Keratinocyte (primary cell): ENCODE measurements at regions not wholly inside any gene's neighbourhood (a gene's known extent, or its start where the extent isn't known, plus 50 kb on each side); places are given as distances from the start of the nearest gene placed in this dataset.

Experiments used
- DNase-seq: peaks from one replicate; pipeline ENCODE4 v3.0.0-alpha.2; 2011; ENCODE audit warnings: low read depth, missing footprints, low spot score
- FAIRE-seq: peaks from 2 replicates; lab custom pipeline; 2011; peaks lifted over from hg19 to GRCh38; lab: Jason Lieb, UNC
- H2AFZ ChIP-seq: 2 replicates; pipeline ENCODE4 v1.6.0; 2012; ENCODE audit warnings: low read length, control low read depth, inconsistent platforms; ENCODE audit not compliant: control insufficient read depth
- H3K27ac ChIP-seq: 2 replicates; pipeline ENCODE4 v1.5.1; 2011; ENCODE audit warnings: low read length; ENCODE audit not compliant: control insufficient read depth, insufficient read depth
- H3K27me3 ChIP-seq: 3 replicates; pipeline ENCODE4 v1.6.0; 2011; ENCODE audit warnings: low read length; ENCODE audit not compliant: control insufficient read depth, insufficient read depth; ENCODE audit errors: extremely low read depth
- H3K36me3 ChIP-seq, 2 experiments: 2 replicates in 1 of 2; 3 replicates in 1 of 2; pipeline ENCODE4 v1.5.1; 2011; ENCODE audit warnings: low read length in 2 of 2, mild to moderate bottlenecking in 1 of 2; ENCODE audit not compliant: control insufficient read depth in 2 of 2, insufficient read depth in 2 of 2; ENCODE audit errors: extremely low read depth in 1 of 2
- H3K4me1 ChIP-seq: 3 replicates; pipeline ENCODE4 v1.5.1; 2011; ENCODE audit warnings: low read length; ENCODE audit not compliant: control insufficient read depth, insufficient read depth; ENCODE audit errors: extremely low read depth
- H3K4me2 ChIP-seq: 3 replicates; pipeline ENCODE4 v1.6.0; 2011; ENCODE audit warnings: low read depth, low read length; ENCODE audit not compliant: control insufficient read depth, insufficient read depth; ENCODE audit errors: extremely low read depth
- H3K4me3 ChIP-seq, 3 experiments: fragments of 200-600 bp in 1 of 3; sonication (generic) in 1 of 3; 2 replicates in 2 of 3; 3 replicates in 1 of 3; pipeline ENCODE4 v1.5.1; 2011 to 2016; ENCODE audit warnings: low read length in 3 of 3, mild to moderate bottlenecking in 3 of 3, control low read depth in 2 of 3, inconsistent platforms in 1 of 3, low read depth in 1 of 3, mixed read lengths in 1 of 3, mixed run types in 1 of 3, moderate library complexity in 1 of 3; ENCODE audit not compliant: control insufficient read depth in 2 of 3, insufficient read depth in 2 of 3; ENCODE audit errors: extremely low read depth in 1 of 3
- H3K79me2 ChIP-seq: 2 replicates; pipeline ENCODE4 v1.6.0; 2012; ENCODE audit warnings: low read length; ENCODE audit not compliant: control insufficient read depth, insufficient read depth
- H3K9ac ChIP-seq: 3 replicates; pipeline ENCODE4 v1.6.0; 2011; ENCODE audit warnings: low read length; ENCODE audit not compliant: control insufficient read depth, insufficient read depth; ENCODE audit errors: extremely low read depth
- H3K9me1 ChIP-seq: 3 replicates; pipeline ENCODE4 v1.6.0; 2011; ENCODE audit warnings: low read length; ENCODE audit not compliant: control insufficient read depth, insufficient read depth; ENCODE audit errors: extremely low read depth
- H3K9me3 ChIP-seq: 2 replicates; pipeline ENCODE4 v1.5.1; 2012; ENCODE audit warnings: low read depth, low read length; ENCODE audit not compliant: control insufficient read depth
- H4K20me1 ChIP-seq: 3 replicates; pipeline ENCODE4 v1.6.0; 2011; ENCODE audit warnings: low read length; ENCODE audit not compliant: control insufficient read depth, insufficient read depth; ENCODE audit errors: extremely low read depth
- EZH2 ChIP-seq: IDR thresholded peaks from one replicate; pipeline ENCODE4 v1.6.1; 2012; ENCODE audit warnings: inconsistent platforms, mild to moderate bottlenecking, low read length, moderate library complexity
- dilution Hi-C: fragments of 300-500 bp; cut with MboI; formaldehyde crosslinking; loops from one replicate; pipeline ENCODE4 v1.7.0; 2020; ENCODE audit warnings: low sequenced_read_pairs; ENCODE audit not compliant: extremely low pct_ligation_motif_present
- TF ChIP-seq, protein P1 (sequence below), 3 experiments: IDR thresholded peaks in 1 of 3; conservative IDR thresholded peaks in 1 of 3; optimal IDR thresholded peaks in 1 of 3; 2 replicates in 2 of 3; 3 replicates in 1 of 3; pipeline versions ENCODE3 to v1.5.1; 2011; ENCODE audit warnings: low read length in 3 of 3, mild to moderate bottlenecking in 3 of 3, moderate library complexity in 2 of 3, control low read depth in 1 of 3, inconsistent platforms in 1 of 3; ENCODE audit not compliant: insufficient read depth in 2 of 3; ENCODE audit errors: extremely low read depth in 1 of 3

DNA sequence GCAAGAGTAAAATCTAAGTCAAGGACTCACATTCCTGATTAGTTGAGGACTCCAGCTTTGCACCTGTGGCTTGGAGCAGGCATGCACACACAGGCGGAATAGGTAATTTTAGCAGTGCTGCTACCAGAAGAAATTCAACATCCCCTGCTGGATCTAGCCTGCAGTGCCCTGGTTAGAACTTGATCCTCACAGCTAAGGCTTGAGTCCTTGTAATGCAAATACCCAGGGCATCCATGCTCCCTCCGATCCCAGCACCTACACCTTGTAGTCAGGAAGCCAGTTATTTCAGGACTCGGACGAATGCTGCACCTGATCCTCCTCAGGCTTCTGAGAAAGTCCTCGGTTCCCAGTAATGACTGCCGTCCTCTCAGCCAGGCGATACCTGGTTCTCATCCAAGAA is 309.0 kb upstream of the AMIGO2 start:
- FAIRE-seq (no peak), DNase-seq (no peak)
- no peak overlapping the region for H3K4me2 ChIP-seq

DNA sequence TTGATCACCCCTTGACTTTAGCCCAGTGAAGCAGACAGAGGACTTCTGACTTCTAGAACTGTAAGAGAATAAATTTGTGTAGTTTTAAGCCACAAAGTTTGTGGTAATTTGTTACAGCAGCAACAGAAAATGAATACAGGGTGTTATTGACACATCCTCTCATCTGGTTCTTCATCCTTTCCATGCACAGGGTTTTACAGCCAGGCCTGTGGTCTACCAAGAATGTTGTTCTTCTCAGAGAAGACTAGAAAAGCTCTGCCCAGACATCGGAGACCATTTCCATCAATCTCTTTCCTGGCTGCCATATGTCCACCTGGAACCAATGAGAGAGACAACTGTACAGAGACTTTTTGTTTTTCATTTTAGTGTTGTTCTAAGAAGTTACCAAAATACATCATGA is 308.2 kb upstream of the AMIGO2 start:
- no peaks in the 10 kb centered on the region for H3K9me3 ChIP-seq
- H3K4me3 ChIP-seq: no peak overlapping the region
- H3K27me3 ChIP-seq: no peaks in the 10 kb centered on the region
- DNase-seq (no peak), FAIRE-seq (no peak)
- H3K27ac ChIP-seq: no peak overlapping the region
- H2AFZ ChIP-seq: no peak overlapping the region
- H4K20me1 ChIP-seq: no peaks in the 10 kb centered on the region
- no peak overlapping the region for H3K4me2 ChIP-seq
- no peak overlapping the region for H3K9ac ChIP-seq
- dilution Hi-C loops: no loop called here
- TF ChIP-seq EZH2: no peak
- TF ChIP-seq, protein P1, sequence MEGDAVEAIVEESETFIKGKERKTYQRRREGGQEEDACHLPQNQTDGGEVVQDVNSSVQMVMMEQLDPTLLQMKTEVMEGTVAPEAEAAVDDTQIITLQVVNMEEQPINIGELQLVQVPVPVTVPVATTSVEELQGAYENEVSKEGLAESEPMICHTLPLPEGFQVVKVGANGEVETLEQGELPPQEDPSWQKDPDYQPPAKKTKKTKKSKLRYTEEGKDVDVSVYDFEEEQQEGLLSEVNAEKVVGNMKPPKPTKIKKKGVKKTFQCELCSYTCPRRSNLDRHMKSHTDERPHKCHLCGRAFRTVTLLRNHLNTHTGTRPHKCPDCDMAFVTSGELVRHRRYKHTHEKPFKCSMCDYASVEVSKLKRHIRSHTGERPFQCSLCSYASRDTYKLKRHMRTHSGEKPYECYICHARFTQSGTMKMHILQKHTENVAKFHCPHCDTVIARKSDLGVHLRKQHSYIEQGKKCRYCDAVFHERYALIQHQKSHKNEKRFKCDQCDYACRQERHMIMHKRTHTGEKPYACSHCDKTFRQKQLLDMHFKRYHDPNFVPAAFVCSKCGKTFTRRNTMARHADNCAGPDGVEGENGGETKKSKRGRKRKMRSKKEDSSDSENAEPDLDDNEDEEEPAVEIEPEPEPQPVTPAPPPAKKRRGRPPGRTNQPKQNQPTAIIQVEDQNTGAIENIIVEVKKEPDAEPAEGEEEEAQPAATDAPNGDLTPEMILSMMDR (optimal IDR thresholded peaks at IDR 0.05 in 1 of 3, IDR thresholded peaks at IDR 0.05 in 1 of 3, conservative IDR thresholded peaks at IDR 0.05 in 1 of 3; ENCODE audit: extremely low read depth in 1 of 3, insufficient read depth in 2 of 3, low read length in 3 of 3): no peak
- H3K9me1 ChIP-seq: no peaks in the 10 kb centered on the region
- peaks cover 4% of the 10 kb centered on the region for H3K4me1 ChIP-seq
- H3K79me2 ChIP-seq: no peaks in the 10 kb centered on the region
- H3K36me3 ChIP-seq: no peaks in the 10 kb centered on the region

More for the DNA sequence above, 309.0 kb upstream of the AMIGO2 start:
- Histone ChIP-seq H3K36me3 (no peaks in the 10 kb centered on the region), H3K9me1 (no peaks in the 10 kb centered on the region), H3K27ac (no peak overlapping the region), H3K4me3 (no peak overlapping the region), H3K79me2 (no peaks in the 10 kb centered on the region), H3K27me3 (no peaks in the 10 kb centered on the region), H2AFZ (no peak overlapping the region), H3K4me1 (peaks cover 11% of the 10 kb centered on the region), H4K20me1 (no peaks in the 10 kb centered on the region), H3K9ac (no peak overlapping the region), H3K9me3 (no peaks in the 10 kb centered on the region)
- dilution Hi-C loops: no loop called here
- TF ChIP-seq, protein P1 (optimal IDR thresholded peaks at IDR 0.05 in 1 of 3, IDR thresholded peaks at IDR 0.05 in 1 of 3, conservative IDR thresholded peaks at IDR 0.05 in 1 of 3; ENCODE audit: extremely low read depth in 1 of 3, insufficient read depth in 2 of 3, low read length in 3 of 3): no peak
- no peak for TF ChIP-seq EZH2
